HG03108 (cell line): ENCODE measurements at regions not wholly inside any gene's neighbourhood (a gene's known extent, or its start where the extent isn't known, plus 50 kb on each side); places are given as distances from the start of the nearest gene placed in this dataset.
"Not testable (repeated sequence)": the region's sequence is repeated elsewhere in the genome, so short reads cannot be mapped to it uniquely, and the experiment has no call there.

ENCODE experiments used
- ATAC-seq: cut with Tn5 transposase; IDR thresholded peaks from one replicate; pipeline ENCODE4 v1.9.1; 2021; ENCODE audit warnings: moderate library complexity; ENCODE audit not compliant: unreplicated experiment

DNA sequence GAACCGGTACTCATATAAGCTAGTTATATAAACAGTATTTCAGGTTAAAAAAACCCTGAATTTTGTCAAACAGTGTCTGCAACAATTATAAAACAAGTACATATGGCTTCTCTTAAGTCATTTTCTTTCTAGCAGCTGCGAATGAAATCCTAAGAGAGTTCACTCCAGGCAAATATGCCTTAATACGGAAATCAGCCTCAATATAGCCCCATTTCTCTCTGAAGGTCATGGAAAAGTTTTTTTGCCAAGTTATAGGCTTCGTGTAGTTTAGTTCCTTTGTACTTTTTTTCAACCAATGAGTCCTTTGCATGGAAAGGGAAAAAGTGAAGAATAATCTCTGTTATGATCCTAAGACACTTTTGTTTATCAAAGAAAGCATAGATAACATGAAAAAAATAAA lies 848.0 kb upstream of the ACO1 start:
- ATAC-seq = no peak

DNA sequence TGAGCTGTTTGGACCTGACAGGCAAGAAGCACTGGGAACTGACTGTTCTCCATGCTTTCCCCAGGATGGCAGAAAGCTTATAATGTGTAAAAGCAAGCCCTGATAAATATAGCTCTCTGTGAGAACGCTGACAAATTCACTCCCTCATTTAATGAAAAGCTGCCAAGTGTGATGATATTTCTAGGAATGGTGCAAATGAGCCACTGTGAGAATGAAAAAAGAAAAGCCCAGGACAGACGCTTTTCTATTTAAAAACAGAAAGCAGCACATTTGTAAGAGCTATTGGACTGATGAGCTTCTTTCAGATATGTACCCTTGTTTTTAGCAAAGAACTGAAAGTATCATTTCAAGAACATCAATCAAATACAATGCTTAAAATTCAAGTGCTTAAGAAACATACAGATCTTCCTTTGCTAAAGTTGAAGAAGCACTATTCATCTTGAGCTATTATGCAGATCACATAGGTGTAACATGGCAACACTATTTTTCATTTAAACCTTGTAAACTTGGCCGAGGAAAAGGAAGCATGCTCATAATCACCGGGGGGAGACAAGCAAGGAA lies 842.6 kb upstream of the ACO1 start:
- no peak for ATAC-seq

DNA sequence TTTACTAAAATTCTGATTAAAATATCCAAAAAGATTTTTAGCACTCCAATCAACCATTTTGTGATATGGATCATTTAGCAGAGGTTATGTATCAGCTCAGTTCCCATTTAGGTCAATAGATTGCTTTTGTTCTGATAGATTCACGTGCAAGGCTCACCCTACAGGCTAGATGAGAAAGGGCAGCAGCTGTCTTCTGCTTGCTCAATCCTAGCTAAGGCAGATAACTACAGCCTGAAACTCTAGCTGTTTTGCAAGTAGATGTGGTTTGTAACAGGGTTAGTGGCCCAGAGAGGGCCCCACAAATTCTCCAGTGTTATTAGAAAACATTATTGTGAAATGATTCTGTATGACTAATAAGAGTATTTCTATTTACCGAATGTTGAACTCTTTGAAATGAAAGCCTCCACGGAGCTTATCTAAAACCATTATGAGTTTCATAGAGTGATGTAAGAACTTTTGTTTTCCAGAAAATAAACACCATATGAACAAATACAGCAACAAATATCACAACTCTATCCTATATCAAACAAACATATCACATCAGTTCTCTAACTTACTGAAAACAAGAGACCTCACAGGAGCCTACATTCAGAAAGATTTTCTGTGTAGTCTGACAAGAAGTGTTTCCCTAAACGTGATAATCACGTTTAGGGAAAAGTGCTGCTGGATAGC lies 841.9 kb upstream of the ACO1 start:
- peak; percentile 96 for ATAC-seq

DNA sequence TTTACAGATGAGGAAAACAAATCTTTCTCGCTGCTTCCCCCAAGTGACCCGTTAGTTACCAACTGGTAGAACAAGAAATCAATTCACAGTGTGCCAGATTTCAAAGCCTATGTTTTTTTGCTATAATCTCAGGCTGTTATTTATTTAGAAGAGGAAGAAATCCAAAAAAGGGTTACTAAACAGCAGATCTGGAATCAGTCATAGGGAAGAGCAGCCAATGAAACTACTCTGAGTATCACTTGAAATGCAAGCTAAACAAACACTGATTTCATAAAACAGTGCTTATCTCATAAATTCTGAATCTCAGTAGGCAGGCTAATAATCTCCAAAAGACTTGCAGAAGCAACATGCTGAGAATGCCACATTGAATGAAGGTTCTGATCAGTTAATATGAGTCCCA lies 829.5 kb upstream of the ACO1 start:
- ATAC-seq = no peak

DNA sequence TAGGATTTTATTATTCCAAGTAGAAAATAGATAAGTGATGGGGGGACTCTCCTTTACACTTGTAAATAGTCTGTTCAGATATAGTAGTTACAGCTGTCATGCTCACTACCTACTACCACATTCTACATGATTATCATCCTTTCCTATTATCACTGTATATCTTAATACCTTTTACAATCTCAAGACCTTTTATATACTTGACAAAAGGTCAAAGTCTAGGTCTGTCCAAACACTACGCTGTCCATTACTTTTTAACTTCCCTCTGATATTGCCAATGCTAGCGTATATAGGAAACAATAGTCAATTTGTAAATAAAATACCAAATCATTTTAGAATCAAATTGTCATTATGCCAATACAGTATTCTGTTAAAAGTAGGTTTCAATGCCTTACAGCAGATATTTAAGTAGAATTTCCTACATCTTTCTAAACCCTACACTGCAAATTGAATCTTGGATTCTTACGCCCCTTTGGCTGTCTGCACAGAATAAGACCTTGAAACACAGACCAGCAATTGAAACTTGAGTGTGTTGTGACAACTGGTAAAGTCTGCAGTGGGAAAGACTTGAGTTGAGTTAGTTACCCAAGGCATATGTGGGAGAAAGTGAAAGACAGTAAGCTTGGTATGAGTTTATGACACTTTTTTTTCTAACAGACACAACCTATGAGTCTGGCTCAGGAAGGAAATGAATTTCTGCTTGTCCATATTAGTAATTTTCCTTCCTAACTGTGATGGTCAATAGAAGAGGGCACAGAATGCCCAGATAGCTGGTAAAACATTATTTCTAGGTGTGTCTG lies 827.6 kb upstream of the ACO1 start:
- no peak for ATAC-seq

DNA sequence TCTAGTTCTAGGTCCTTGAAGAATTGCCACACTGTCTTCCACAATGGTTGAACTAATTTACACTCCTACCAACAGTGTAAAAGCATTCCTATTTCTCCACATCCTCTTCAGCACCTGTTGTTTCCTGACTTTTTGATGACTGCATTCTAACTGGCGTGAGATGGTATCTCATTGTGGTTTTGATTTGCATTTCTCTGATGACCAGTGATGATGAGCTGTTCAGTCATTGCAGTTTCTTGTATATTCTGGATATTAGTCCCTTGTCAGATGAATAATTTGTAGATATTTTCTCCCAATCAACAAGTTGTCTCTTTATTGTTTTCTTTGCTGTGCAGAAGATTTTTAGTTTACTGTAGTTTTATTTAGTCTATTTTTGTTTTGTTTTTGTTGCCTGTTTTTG lies 812.3 kb upstream of the ACO1 start:
- ATAC-seq = not testable (repeated sequence)

DNA sequence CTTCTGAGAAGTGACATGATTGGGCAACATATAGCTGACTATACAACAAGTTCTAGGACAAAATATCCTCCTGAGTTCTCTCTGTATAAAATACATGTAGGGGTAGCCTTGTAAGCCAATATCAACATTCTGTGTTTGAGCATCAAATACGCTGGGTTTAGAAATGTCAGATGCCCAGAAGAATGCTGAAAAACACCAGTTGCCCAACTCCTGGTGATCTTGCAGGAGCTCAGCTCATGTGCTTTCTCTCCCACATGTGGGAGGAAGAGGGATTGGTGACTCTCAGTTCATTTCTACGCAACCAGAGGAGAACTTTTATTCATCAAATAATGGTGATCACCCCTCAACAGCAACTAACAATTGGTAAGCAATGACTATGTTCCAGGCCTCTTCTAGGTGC lies 810.9 kb upstream of the ACO1 start:
- ATAC-seq = no peak

DNA sequence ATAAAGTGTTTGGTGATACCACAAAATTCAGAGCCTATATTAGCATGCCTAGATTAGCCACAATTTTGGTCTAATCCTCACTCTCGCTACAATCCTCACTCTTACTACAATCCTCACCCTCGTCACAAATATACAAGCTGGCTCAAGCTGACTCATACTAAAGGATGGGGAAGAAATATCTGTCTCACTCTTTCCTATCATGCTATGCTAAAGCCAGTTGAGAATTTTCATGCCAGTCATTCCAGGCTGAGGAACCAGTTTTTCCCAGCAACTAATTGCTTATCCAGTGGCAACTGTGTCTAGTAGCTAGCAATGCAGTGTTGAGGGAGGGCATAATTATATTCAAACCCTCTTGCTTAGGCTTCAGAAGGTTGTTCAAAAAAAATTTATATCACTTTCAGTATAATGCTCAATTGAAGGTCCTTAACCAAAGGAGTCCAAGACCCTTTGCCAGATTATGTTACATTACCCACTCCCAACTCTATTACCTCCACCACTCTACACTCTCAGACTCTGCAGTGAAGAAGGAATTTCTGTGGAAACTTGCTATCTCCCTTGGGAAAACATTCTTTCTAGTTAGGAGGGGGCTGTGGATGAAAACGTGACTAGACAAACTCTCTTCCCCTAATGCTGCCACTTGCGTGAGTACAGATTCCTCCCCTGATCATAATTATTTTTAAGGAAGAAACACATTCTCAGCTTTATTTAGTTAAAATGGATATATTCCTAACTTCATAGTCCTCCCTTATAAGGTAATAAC lies 810.3 kb upstream of the ACO1 start:
- no peak for ATAC-seq

DNA sequence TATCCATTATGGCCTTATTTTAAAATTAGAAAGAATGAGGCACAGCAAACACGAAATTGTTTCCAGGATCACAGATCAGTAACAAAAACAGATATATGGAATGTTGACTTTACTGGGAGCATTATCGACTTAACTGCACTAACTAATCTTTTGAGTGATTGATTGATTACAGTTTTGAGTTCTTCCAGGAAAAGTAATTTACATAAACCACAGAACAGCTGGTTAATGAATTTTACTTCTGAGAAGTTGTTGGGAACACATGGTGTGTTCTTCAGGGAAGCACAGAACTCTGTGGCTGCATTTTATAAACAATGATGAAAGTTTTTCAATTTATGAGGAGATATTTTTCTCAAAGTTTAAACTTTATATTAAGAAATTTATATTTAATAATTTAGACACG lies 802.4 kb upstream of the ACO1 start:
- no peak for ATAC-seq

DNA sequence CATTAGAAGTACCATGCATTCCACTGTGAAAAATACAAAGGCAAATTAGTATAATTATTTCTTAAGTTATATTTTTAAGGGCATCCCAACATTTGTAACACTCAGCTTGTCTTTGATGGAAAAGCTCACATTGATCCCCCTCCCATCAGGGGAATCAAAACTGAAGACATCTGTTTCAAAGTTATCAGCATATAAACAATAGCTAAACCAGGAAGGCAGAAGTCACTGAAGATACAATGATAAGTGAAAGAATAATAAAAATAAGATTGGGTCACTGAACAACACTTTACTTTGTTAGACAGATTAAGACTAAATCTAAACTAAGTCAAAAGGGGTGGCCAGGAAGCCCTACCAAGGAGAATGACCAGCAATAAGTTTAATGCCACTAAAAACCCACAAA lies 801.9 kb upstream of the ACO1 start:
- ATAC-seq = no peak

DNA sequence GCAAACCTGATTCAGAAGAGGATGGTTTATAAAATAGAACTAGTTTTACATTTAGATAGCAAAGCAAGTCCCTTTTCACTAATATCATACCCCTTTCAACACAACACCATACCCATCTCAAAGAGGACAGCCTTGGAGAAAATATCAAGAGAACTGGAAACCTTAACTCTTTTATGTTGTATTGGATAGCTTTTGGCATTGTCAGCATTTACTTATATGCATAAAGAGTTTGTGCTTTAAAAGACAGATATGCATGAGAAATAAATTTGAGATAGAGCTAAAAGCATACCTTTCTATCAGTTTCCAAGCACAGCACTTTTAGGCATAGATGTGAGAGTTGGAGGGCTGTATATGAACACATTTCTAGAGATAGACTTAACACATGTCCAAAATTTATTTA lies 799.3 kb upstream of the ACO1 start:
- no peak for ATAC-seq

DNA sequence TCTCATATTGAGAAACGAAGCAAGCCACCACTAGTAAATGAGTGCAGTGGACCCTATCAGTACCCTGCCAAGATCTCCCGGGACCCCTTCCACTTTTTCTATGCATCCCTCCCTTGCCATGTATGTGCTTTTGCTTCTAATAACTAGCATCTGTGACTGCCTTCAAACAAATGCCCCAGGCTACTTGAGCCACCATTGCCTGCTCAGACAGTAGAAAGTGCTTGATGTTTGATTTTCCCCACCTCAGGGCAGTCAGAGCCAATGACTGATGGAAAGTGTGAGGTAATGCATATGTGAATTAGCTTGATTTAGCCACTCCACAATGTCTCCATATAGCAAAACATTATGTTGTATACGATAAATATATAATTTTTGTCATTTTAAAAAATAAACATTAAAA lies 797.3 kb upstream of the ACO1 start:
- no peak for ATAC-seq

DNA sequence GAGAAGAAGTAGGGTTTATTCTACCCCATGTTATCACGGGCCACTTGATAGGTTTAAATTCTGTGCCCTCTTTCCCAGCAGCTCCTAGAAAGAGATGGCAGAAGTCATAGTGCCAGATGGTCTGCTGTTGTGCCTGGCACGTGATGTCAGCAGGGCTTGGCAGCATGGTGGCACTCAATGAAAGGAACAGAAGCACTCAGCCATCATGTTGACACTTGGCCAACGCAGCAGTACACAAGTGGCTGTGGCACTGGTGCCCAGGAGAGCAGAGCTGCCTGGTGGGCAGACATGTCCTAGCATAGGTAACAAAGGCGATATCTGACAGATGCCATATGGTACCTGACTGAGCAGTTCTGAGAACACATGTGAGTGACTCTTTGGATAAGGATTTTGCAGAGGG lies 796.4 kb upstream of the ACO1 start:
- no peak for ATAC-seq

DNA sequence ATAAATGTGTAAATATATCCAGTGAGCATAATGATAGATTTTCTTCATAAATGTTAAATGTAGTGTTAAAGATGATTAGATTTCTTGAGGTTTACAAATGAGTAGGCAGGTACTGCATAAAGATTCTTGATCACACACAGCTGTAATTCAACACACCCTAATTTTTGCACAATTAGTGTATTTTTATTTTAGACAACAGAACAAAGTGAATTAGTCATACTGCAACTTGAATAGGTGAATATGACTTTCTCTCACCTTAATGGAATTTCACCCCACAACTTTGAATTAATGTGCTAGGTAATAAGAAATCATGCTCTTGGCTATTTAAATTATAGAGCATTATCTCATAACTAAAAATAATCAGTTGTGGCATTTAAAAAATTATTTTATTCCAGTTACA lies 795.7 kb upstream of the ACO1 start:
- no peak for ATAC-seq

DNA sequence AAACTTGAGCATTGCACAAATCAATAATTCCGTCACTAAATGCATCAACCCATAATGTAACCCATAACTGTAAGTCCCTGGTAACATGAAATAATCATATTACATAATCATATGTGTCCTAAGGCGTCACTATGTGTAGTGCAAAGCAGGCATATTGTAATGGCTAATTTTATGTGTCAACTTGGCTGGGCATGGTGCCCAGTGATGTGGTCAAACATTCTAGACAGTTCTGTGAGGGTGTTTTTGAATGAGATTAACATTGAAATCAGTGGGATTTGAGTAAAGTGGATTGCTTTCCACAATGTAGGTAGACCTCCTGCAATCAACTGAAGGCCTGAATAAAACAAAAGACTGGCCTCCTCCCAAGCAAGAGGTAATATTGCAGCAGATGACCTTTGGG lies 794.4 kb upstream of the ACO1 start:
- no peak for ATAC-seq

DNA sequence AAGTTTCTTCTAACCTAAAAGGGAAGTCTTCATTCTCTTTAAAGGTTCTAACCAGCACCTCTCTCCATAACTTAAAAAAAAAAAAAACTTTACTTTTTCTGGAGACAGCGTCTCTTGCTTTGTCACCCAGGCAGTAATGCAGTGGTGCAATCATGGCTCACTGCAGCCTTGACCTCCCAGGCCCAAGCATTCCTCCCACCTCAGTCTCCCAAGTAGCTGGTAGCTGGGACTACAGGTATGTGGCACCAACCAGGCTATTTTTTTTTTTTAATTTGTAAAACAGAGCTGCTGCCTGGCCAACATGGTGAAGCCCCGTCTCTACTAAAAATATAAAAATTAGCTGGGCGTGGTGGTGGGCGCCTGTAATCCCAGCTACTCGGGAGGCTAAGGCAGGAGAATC lies 787.4 kb upstream of the ACO1 start:
- ATAC-seq = not testable (repeated sequence)

DNA sequence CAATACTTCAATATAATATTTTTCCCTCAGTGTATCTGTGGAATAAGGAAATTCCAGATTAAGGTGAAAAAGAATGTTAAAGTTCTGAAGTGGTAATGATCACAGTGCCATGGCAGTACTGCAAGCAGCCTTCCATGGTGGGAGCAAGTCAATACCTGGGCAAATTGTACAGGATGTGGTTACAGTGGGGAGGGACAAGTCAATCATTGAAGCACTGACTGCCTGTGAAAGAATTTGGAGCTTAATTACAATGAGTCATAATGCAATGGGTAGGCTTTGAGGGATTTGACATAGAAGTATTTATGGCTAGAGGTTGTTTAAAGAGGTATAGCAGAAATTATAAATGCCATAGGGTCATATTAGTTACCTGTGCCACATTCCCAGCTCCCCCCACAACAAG lies 786.5 kb upstream of the ACO1 start:
- ATAC-seq = no peak

DNA sequence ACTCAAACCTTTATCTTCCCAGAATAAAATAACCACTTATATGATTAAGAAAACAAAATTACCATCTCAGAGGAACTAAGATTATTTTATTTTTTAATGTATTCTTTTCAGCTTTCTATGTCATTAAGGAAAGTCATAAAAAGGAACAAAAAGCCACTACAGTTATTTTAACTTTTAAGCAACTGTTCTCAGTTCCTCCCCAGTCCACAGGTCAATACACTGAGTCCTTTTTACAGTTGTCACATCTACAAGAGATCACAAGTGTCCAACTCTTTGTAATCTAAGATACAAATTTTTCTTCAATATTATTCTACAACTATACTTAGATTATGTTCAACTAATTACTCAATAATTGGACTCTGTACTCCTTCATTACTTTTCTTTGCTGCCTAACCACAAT lies 782.8 kb upstream of the ACO1 start:
- no peak for ATAC-seq

DNA sequence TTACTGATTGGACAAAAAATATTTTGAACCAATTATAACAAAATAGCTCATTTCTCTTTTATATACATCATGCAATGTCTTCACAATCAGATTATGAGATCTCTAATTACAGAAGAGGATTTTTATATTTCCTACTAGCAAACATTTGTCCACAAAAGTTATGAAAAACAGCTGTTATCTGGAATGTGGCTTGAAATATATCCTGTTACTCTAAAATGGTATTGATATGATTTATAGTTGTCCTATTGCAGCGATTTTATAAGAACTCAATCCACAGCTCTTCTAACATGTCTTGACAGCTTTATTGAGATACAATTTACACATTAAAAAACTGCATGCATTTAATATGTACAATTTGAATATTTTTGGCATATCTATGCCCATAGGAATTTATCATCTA lies 779.9 kb upstream of the ACO1 start:
- no peak for ATAC-seq

DNA sequence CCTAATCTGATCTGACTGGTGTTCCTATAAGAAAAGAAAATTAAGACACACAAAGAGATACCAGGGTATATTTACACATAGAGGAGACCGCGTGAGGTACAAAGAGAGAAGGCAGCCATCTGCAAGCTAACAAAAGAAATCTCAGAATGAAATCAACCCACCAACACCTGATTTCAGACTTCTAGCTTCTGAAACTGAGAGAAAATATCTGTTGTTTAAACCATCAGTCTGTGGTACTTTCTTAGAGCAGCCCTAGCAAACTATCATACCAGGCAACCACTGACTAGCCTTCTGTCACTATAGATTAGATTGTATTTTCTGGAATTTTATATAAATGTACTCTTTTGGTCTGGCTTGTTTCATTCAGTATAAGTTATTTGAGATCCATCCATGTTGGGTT lies 779.3 kb upstream of the ACO1 start:
- ATAC-seq = no peak

DNA sequence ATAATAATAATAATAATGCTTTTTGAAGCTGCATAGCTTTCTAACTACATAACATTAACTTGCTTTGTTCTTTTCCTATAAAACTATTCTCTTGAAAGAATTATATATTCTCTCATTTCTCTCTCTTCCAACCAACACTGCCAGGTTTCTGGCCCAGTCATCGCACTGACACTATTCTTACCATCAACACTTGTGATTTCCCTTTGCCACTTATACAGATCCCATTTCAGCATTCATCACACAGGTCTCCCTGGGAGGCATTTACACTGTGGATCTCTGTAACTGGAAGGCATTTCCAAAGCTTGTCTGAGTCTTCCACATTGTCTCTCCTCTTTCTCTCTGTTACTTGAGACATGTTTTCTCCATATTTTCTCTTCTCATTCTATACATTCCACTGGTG lies 777.8 kb upstream of the ACO1 start:
- ATAC-seq = no peak

DNA sequence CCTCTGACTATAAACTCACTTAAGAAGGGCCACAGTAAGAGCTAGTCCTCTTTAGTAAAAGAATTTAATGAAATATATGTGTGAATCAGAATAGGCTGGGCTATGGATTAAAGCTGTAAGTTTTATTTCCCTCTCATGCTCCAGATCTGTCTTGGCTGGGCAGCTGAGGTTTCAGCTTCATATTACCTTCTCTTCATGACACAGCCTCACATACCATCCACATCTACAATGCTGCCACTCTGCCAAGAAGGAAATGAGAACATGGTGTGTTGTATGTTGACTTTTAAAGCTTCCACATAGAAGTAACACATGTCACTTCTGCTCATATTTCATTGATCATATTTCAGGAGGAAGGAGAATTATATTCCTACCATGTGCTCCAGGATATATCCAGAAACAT lies 776.0 kb upstream of the ACO1 start:
- no peak for ATAC-seq
